ENCODE measurements at regions not wholly inside any gene's neighbourhood (a gene's known extent, or its start where the extent isn't known, plus 50 kb on each side); places are given as distances from the start of the nearest gene placed in this dataset.

DNA sequence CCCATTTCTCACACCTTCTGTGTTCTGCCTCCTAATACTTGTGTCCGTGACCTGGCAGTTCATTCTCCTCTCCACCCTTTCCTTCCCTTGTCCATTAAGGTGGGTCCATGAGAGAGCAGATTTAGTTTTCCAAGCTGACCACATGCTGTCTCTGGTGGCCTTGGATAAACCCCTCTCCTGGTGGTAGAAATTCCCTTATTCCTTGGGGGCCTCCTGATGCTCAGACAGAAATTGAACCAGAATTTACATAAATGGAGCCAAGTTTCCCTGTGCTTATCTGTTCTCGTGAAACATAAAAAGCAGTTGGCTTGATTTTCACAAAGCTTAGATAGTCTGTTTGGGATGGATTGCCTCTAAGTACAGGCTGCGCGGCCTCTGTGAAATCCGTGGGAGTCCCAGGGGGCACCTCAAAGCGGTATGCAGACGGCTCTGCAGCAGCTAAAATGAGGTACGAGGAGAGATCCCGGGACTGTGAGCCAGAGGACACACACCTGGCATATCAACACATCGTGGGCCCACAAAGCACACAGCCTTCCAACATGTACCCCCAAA lies 101.0 kb upstream of the NMNAT3 start:
- DNase-seq = no peak

GRCh38 chr3:139774560-139775302 lies 97.0 kb upstream of the NMNAT3 start:
- DNase-seq = peak; percentile 71

DNA sequence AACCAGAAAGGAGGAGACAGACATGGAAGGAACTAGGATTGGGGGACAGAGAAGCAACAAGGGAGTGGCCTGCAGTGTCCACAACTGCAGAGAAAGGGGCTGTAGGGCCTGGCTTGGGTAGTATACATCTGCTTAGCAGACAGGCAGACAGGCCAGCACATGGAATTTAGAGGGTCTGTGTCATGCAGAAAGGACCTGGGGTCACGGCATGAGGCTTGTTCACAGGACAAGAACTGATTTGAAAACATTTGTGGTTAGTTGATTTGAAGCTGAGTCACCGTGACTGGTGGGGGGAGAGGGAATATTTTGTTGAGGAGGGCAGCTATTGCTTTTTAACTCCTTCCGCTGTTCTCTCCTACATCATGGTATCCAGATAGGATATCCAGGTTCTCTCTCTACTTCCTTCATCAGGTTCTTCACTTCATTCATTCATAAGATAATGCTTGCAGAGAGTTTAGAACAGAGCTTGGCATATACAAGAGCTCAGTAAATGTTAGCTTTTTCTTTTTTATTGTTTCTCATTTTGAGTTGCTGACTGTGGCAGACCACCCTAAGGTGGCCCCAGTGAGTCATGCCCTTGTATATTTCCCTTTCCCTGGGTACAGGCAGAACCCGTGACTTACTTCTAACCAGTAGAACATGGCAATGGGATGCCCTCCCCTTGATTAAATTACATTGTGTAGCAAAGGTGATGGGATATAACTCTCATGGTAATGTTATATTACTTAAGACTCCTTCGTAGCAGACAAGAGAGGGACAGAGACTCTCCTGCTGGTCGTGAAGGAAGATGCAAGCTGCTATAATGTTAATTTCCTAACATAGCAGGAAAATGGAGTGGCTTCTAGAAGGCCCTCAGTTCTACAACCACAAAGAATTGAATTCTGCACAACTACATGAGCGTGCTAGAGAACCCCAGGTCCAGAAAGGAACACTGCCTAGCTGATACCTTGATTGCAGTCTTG lies 95.0 kb upstream of the NMNAT3 start:
- no peak for DNase-seq

DNA sequence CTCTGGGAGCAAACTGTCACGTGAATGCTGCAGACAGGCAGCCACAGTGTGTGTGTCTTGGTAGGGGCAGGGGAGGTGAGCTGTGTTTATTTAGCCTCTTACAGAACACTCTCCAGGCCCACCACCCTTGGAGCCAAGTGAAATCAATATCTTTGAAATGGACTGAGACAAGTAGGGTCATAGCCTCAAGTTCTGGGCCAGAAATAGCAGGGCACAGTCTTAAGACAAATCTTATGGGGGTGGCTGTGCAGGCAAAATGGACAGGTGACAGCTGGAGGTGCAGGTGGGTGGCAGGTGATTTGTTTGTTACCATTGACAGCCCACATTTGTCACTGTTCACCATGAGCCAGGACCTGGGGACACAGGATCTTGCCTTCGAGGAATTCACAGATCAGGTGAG lies 93.6 kb upstream of the NMNAT3 start:
- DNase-seq = no peak

- DNase-seq = no peak
Measured at GRCh38 chr3:139770577-139770976, 92.8 kb upstream of the NMNAT3 start.

- DNase-seq = no peak
Measured at GRCh38 chr3:139769796-139770195, 92.0 kb upstream of the NMNAT3 start.

DNA sequence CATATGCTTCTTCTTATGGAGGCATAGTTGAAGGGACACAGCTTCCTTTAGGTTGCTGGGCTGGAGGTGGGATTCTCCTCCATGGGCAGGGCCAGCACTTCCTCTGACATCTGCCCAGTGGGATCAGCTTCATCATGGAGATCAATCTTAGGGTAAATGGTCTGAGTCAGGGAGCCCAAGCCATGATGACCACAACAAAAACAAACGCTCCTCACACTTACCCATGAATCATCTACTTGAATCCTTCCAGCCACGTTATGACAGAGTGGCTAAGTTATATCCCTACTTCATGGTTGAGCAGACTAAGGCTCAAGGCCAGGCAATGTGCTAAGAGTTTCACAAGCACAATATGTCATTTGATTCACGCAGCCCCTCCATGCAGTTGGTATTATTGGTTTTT lies 87.2 kb upstream of the NMNAT3 start:
- no peak for DNase-seq

GRCh38 chr3:139764069-139764905 lies 86.5 kb upstream of the NMNAT3 start:
- no peak for DNase-seq

GRCh38 chr3:139762302-139762701 lies 84.5 kb upstream of the NMNAT3 start:
- DNase-seq = no peak

DNA sequence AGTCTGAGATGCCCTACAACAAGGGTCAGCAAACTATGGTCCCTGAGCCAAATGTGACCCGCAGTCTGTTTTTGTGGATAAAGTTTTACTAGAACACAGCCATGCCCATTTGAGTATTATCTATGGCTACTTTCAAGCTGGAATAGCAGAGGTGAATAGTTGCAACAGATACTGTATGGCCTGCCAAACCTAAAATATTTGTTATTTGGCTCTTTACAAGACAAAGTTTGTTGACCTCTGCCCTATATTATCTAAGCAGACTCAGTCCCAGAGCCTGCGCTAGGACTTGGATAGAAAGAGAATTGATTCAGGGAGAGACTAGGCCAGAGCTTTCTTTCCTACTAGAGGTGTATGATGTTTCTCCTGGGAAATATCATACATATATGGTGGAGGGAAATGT lies 81.7 kb upstream of the NMNAT3 start:
- no peak for DNase-seq

DNA sequence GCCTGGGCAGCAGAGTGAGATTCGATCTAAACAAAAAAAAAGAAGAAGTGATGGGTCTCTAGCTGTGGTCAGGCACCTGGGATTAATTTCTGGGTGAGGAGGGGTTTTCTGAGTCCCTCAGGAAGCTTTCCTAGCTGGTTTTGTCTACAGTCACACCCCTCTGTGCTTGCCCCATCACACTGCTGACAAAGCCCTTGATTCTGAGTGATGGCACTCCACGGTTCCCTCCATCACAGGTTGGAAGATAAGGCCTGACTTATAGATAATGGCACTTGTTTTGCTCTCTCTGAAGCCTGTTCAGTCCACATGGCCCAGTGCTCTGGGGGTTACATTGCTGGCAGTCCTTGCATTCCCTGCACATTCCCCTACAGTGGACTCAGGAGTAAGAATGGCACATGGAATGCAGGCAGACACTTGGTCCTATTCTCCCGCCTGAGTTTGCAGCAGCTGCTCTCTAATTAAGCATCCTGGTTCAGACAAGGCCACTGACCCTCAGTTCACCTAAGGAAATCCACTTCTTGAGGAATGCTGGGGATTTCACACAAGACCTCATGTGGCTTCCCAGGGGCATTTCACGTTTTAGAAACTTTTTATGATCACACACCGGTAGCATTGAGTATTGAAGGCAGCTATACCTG lies 81.0 kb upstream of the NMNAT3 start:
- peak; percentile 44 for DNase-seq

DNA sequence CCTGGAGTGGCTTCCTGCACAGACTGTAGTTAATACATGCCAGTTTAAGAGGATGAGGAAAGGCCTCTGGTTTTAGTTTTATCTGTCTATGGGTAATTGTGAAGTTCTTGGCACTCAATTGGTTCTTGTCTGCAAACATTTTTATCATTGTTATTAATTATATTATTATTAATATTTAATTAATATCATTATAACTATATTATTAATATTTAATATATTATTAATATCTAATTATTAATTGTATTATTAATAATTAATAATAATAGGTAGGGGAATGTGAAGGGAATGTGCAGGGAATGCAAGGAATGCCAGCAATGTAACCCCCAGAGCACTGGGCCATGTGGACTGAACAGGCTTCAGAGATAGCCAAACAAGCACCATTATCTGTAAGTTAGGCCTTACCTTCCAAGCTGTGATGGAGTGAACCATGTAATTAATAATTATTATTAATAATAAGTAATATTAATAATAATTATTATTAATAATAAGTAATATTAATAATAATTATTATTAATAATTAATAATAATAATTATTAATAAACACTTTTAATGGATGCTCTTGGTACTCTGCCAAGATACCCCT lies 79.8 kb upstream of the NMNAT3 start:
- no peak for DNase-seq

GRCh38 chr3:139756529-139757103 lies 78.8 kb upstream of the NMNAT3 start:
- DNase-seq = no peak

DNA sequence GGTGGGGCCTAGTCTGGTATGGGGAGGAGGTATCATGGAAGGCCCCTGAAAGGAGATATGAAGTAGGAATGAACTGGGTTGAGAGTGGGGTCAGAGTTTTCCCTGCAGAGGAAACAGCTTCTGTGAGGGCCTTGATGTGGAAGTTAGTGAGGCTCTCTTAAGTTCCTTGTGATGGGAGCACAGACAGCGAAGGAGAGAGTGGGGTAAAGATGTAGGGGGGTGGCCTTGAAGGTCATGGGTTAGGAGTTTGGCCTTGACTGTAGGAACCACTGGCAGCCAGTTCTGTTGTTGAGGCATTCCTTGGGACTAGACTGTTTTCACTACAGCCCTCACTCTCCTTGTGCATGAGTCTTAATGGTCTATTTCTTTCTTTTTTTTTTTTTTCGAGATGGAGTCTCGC lies 77.8 kb upstream of the NMNAT3 start:
- no peak for DNase-seq

- no peak for DNase-seq
Measured at GRCh38 chr3:139751789-139752188, 74.0 kb upstream of the NMNAT3 start.

DNA sequence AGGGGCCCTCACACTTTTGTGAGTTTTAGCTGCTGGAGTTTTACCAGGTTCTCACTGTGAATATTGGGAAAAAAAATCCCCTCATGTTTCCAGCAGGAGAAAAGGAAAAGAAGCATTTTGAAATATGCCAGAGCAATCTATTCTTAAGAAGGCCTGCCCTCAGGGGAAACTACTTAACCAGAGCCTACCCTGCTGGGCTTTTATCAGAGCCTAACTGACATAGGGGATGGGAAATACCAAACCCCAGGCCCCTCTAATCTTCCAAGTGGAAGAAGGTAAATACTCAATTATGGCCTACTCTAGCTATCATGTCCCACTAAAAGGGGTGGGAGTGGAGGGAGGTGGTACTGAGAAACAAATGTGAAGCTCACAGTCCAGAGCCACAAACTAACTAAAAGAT lies 68.7 kb upstream of the NMNAT3 start:
- DNase-seq = no peak

- DNase-seq = no peak
Measured at GRCh38 chr3:139745831-139746230, 68.1 kb upstream of the NMNAT3 start.

DNA sequence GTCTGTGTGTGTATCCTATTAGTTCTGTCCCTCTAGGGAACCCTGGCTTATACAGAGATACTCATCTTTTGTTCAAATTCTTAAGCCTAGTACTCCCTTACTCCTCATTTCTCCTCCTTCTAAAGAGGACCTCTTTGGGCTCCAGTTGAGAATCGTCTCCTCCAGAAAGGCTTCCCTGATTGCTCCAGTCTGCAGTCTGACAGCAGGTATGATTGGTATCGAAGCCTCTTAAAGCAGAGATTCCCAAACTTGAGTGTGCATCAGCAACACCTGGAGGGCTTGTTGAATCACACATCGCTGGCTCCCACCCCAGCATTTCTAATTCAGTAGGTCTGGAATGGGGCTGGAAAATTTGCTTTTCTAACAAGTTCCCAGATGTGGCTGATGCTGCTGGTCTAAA lies 60.9 kb upstream of the NMNAT3 start:
- no peak for DNase-seq

DNA sequence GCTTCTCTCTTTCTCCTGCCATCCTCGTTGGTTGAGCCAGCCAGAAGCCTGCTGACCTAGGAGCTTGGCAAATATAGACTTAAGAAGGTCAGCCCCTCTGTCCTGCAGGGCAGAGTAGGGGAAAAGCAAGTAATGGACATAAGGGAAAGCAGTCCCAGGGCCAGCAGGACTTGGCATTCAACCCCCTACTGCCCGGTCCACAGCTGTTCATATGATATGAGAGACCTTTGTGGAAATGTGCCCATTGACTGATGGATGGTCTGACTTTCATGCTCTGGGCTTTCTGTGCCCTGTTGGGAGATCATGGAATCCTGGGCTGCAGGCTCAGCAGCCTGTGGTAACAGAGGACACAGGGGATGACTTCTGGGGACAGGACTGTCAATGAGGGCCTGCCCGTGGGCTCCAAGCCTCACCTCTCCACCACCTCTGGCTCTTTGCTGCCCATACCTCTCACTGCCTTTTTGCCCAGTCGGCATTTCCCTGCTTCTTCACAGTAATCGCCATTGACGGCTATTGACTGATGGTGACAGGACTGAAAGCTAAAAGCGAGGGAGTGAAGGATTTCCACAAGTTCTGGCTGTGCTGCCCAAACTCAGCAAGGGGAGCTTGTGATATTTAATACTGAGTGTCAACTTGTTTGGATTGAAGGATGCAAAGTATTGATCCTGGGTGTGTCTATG lies 60.0 kb upstream of the NMNAT3 start:
- DNase-seq = no peak

GRCh38 chr3:139735191-139735590 lies 57.4 kb upstream of the NMNAT3 start:
- DNase-seq = no peak

DNA sequence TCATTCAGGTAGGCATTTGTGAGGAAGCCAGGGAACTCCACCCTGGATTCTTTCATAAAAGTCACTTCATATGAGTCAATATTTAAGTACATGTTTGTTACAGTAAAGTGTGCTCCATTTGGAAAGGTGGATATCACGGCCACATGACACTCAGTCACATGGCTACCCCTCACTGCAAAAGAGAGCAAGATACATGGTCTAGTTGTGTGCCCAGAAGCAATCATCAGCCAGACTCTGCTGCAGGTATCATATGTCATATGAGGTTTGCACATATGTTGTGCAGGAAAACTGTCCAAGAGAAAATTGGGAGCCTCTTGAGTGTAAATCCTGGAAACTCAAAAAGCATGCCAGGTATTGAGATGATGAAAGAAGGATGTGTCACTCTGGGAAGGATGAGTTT lies 55.0 kb upstream of the NMNAT3 start:
- DNase-seq = no peak

All from femur (tissue), 1 donor.